Putamen (tissue), 1 donor: ENCODE measurements at regions not wholly inside any gene's neighbourhood (a gene's known extent, or its start where the extent isn't known, plus 50 kb on each side); places are given as distances from the start of the nearest gene placed in this dataset.
"Not testable (repeated sequence)": the region's sequence is repeated elsewhere in the genome, so short reads cannot be mapped to it uniquely, and the experiment has no call there.

Source experiments
- DNase-seq: peaks from one replicate; pipeline ENCODE4 v3.0.0-alpha.2; 2016; ENCODE audit warnings: low spot score

- DNase-seq = not testable (repeated sequence)
These were observed 71.6 kb downstream of the PCMTD2 start for GRCh38 chr20:64327223-64327549.

- DNase-seq = peak; percentile 34
These were observed 72.2 kb downstream of the PCMTD2 start for GRCh38 chr20:64327550-64328317.

DNA sequence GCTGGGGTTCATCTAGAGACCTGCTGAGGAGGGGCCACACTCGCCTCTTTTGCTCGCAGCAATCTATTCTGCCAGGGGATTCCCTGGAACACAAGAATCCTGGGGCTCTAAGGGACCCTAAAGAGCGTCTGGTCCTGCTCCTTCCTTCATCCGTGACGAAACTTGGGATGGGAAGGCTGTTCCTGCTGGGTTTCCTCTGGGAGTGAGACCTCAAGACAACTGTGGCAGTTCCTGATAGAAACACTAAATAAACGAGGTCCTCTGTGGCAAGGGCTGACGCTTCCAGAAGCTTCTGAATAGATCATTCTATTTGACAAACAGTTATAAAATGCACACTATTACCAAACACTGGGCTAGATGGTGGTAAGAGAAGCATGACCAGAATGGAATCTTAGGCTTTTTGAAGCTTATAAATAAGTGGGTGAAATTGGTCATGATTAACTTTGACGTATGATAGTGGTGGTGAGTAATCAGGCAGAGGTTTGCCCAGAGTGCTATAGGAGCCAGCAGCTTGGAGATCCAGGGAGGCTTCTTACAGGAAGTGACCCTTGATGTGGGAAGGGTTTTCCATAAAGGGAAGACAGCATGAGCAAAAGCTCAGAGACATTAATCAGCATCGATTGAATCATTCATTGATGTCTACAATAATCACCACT lies 73.2 kb downstream of the PCMTD2 start:
- DNase-seq = not testable (repeated sequence)

DNA sequence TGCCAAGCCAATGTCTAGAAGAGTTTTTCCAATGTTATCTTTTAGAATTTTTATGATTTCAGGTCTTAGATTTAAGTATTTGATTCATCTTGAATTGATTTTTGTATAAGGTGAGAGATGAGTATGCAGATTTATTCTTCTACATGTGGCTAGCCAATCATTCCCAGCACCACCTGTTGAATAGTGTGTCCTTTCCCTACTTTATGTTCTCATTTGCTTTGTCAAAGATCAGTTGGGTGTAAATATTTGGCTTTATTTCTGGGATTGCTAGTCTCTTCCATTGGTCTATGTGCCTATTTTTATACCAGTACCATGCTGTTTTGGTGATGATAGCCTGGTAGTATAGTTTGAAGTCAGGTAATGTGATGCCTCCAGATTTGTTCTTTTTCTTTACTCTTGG lies 77.1 kb downstream of the PCMTD2 start:
- not testable (repeated sequence) for DNase-seq
